ENCODE measurements at regions not wholly inside any gene's neighbourhood (a gene's known extent, or its start where the extent isn't known, plus 50 kb on each side); places are given as distances from the start of the nearest gene placed in this dataset.

DNA sequence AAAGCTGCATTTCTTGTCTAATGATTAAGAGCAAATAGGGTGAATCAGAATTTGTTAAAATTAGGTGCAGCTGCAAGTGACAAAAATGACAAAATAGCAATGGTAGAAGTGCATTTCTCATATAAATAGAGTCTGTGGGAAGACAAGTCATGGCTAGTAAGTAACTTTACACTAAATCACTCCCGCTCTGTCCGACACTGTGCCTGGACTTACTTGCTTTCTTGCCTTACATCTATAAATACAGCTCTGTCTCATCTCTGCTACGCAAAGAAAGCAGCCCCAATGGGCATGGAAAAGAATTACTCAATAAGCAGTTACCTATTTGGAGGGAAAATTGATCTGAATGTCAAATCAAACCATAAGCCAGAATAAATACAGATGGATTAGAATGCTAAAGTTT, 245.4 kb upstream of the KRR1 start:
- TF ChIP-seq POLR2AphosphoS5 (IDR thresholded peaks at IDR 0.05; ENCODE audit: low read depth) (no peak), SPI1 (IDR thresholded peaks at IDR 0.05; ENCODE audit: borderline replicate concordance, low read depth) (no peak)
- TF ChIP-seq, protein P1, sequence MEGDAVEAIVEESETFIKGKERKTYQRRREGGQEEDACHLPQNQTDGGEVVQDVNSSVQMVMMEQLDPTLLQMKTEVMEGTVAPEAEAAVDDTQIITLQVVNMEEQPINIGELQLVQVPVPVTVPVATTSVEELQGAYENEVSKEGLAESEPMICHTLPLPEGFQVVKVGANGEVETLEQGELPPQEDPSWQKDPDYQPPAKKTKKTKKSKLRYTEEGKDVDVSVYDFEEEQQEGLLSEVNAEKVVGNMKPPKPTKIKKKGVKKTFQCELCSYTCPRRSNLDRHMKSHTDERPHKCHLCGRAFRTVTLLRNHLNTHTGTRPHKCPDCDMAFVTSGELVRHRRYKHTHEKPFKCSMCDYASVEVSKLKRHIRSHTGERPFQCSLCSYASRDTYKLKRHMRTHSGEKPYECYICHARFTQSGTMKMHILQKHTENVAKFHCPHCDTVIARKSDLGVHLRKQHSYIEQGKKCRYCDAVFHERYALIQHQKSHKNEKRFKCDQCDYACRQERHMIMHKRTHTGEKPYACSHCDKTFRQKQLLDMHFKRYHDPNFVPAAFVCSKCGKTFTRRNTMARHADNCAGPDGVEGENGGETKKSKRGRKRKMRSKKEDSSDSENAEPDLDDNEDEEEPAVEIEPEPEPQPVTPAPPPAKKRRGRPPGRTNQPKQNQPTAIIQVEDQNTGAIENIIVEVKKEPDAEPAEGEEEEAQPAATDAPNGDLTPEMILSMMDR (IDR thresholded peaks at IDR 0.05; ENCODE audit: insufficient read depth, low read length), result no peak
- TF ChIP-seq, protein P2, sequence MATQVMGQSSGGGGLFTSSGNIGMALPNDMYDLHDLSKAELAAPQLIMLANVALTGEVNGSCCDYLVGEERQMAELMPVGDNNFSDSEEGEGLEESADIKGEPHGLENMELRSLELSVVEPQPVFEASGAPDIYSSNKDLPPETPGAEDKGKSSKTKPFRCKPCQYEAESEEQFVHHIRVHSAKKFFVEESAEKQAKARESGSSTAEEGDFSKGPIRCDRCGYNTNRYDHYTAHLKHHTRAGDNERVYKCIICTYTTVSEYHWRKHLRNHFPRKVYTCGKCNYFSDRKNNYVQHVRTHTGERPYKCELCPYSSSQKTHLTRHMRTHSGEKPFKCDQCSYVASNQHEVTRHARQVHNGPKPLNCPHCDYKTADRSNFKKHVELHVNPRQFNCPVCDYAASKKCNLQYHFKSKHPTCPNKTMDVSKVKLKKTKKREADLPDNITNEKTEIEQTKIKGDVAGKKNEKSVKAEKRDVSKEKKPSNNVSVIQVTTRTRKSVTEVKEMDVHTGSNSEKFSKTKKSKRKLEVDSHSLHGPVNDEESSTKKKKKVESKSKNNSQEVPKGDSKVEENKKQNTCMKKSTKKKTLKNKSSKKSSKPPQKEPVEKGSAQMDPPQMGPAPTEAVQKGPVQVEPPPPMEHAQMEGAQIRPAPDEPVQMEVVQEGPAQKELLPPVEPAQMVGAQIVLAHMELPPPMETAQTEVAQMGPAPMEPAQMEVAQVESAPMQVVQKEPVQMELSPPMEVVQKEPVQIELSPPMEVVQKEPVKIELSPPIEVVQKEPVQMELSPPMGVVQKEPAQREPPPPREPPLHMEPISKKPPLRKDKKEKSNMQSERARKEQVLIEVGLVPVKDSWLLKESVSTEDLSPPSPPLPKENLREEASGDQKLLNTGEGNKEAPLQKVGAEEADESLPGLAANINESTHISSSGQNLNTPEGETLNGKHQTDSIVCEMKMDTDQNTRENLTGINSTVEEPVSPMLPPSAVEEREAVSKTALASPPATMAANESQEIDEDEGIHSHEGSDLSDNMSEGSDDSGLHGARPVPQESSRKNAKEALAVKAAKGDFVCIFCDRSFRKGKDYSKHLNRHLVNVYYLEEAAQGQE (IDR thresholded peaks at IDR 0.05; ENCODE audit: insufficient replicate concordance, low read depth), result no peak
